ENCODE measurements at regions not wholly inside any gene's neighbourhood (a gene's known extent, or its start where the extent isn't known, plus 50 kb on each side); places are given as distances from the start of the nearest gene placed in this dataset.

DNA sequence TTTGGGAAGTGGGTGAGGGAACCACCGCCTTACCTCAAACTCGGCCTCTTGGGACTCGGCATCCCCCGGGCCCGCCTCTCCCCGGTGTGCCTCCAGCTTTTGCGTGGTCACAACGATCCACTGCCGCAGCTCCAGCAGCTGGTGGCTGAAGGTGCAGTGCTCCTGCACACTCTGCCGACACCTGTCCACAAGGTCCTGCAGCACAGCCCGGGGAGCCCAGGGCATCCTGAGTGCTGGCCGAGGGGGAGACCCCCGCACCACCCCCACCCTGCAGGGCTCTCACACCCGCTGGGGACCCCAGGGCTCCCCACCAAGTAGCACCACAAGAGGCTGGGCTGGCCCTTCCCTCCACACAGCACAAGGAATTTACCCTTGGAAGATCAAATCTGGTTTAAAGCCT lies 76.6 kb downstream of the SYNE3 start:
- Histone ChIP-seq H3K36me3 (ENCODE audit: insufficient read depth, low read length) (peaks cover 74% of the 10 kb centered on the region), H3K4me3 (ENCODE audit: low read length) (no peak overlapping the region), H3K4me1 (ENCODE audit: insufficient read depth, low read length) (peaks cover 8% of the 10 kb centered on the region), H3K27ac (ENCODE audit: low read depth in 1 of 2, low read length in 2 of 2) (no peak overlapping the region), H3K27me3 (ENCODE audit: control insufficient read depth in 1 of 2, insufficient read depth in 2 of 2, low read length in 2 of 2) (no peaks in the 10 kb centered on the region), H3K9me3 (ENCODE audit: control insufficient read depth in 1 of 2, insufficient read depth in 1 of 2, low read length in 2 of 2) (no peaks in the 10 kb centered on the region)
- Mint-ChIP-seq H3K9me3 (no peaks in the 10 kb centered on the region), H3K27ac (no peak overlapping the region), H3K4me1 (ENCODE audit: low read depth) (peaks cover 14% of the 10 kb centered on the region), H3K27me3 (no peaks in the 10 kb centered on the region), H3K36me3 (ENCODE audit: low read depth) (peaks cover 77% of the 10 kb centered on the region), H3K4me3 (no peak overlapping the region)
- no peak for ATAC-seq (ENCODE audit: poor library complexity)
- no peak for DNase-seq
- POLR2A ChIA-PET: no interaction called here
- TF ChIP-seq, protein P1, sequence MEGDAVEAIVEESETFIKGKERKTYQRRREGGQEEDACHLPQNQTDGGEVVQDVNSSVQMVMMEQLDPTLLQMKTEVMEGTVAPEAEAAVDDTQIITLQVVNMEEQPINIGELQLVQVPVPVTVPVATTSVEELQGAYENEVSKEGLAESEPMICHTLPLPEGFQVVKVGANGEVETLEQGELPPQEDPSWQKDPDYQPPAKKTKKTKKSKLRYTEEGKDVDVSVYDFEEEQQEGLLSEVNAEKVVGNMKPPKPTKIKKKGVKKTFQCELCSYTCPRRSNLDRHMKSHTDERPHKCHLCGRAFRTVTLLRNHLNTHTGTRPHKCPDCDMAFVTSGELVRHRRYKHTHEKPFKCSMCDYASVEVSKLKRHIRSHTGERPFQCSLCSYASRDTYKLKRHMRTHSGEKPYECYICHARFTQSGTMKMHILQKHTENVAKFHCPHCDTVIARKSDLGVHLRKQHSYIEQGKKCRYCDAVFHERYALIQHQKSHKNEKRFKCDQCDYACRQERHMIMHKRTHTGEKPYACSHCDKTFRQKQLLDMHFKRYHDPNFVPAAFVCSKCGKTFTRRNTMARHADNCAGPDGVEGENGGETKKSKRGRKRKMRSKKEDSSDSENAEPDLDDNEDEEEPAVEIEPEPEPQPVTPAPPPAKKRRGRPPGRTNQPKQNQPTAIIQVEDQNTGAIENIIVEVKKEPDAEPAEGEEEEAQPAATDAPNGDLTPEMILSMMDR (IDR thresholded peaks at IDR 0.05): no peak
- intact Hi-C loops (cut with DNase I, micrococcal nuclease): loop anchor here in 1 of 2 experiments (5.0 kb wide), 1 partner anchor 242 kb away; no protein-coding TSS in a partner anchor
- CTCF ChIA-PET: no interaction called here

DNA sequence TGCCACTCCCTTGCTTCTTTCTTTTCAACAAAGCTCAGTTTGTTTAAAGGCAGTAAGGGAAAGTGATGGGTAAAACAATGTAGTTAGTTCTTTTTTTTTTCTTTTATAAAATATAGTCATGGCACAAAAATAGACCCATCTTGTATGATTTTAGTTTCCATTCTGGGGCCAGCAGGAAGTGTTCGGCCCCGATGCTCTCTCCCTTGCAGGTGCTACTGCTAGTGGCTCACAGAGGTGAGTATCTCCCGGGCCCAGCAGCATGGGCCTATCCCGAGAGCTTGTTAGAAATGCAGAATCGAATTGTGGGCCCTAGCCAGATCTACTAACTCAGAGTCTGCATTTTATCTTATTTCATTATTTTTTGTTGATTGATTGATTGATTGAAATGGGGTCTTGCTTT lies 78.7 kb downstream of the SYNE3 start:
- DNase-seq (no peak), ATAC-seq (ENCODE audit: poor library complexity) (no peak)
- Histone ChIP-seq H3K4me3 (ENCODE audit: low read length) (no peak overlapping the region), H3K4me1 (ENCODE audit: insufficient read depth, low read length) (peaks cover 5% of the 10 kb centered on the region), H3K27ac (ENCODE audit: low read depth in 1 of 2, low read length in 2 of 2) (no peak overlapping the region), H3K9me3 (ENCODE audit: control insufficient read depth in 1 of 2, insufficient read depth in 1 of 2, low read length in 2 of 2) (no peaks in the 10 kb centered on the region), H3K27me3 (ENCODE audit: control insufficient read depth in 1 of 2, insufficient read depth in 2 of 2, low read length in 2 of 2) (no peaks in the 10 kb centered on the region), H3K36me3 (ENCODE audit: insufficient read depth, low read length) (peaks cover 80% of the 10 kb centered on the region)
- Mint-ChIP-seq H3K4me1 (ENCODE audit: low read depth) (peaks cover 5% of the 10 kb centered on the region), H3K27me3 (no peaks in the 10 kb centered on the region), H3K36me3 (ENCODE audit: low read depth) (peaks cover 85% of the 10 kb centered on the region), H3K9me3 (no peaks in the 10 kb centered on the region), H3K4me3 (no peak overlapping the region), H3K27ac (no peak overlapping the region)
- ChIA-PET CTCF (no interaction called here), POLR2A (no interaction called here)
- intact Hi-C loops (cut with DNase I, micrococcal nuclease): no loop called here
- TF ChIP-seq, protein P1 (IDR thresholded peaks at IDR 0.05): no peak

DNA sequence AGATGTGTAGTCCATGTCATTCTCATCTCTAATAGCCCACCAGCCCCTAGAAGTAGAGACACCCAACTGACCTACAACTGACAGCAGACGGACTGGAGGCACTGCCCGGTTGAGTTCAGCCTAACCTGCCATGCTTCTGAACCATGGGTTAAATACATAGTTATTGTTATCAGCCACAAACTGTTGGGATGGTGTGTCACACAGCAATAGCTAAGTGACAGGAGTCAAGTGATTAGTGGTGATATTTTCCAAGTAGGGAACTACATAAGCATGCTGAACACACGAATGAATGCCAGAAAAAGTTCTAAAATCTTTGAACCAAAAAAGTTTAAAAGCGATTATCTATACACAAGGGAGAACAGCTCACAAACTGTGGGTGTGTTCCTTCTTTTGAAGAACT lies 80.1 kb downstream of the SYNE3 start:
- POLR2A ChIA-PET: no interaction called here
- Histone ChIP-seq H3K9me3 (ENCODE audit: control insufficient read depth in 1 of 2, insufficient read depth in 1 of 2, low read length in 2 of 2) (no peaks in the 10 kb centered on the region), H3K27me3 (ENCODE audit: control insufficient read depth in 1 of 2, insufficient read depth in 2 of 2, low read length in 2 of 2) (no peaks in the 10 kb centered on the region), H3K4me1 (ENCODE audit: insufficient read depth, low read length) (no peaks in the 10 kb centered on the region), H3K36me3 (ENCODE audit: insufficient read depth, low read length) (peaks cover 85% of the 10 kb centered on the region), H3K27ac (ENCODE audit: low read depth in 1 of 2, low read length in 2 of 2) (no peak overlapping the region), H3K4me3 (ENCODE audit: low read length) (no peak overlapping the region)
- H3K27ac Mint-ChIP-seq: no peak overlapping the region
- no peak for ATAC-seq (ENCODE audit: poor library complexity)
- no peaks in the 10 kb centered on the region for H3K4me1 Mint-ChIP-seq (ENCODE audit: low read depth)
- peaks cover 86% of the 10 kb centered on the region for H3K36me3 Mint-ChIP-seq (ENCODE audit: low read depth)
- H3K4me3 Mint-ChIP-seq: no peak overlapping the region
- intact Hi-C loops (cut with DNase I, micrococcal nuclease): no loop called here
- H3K9me3 Mint-ChIP-seq: no peaks in the 10 kb centered on the region
- CTCF ChIA-PET: no interaction called here
- no peak for DNase-seq
- no peaks in the 10 kb centered on the region for H3K27me3 Mint-ChIP-seq
- TF ChIP-seq, protein P1 (IDR thresholded peaks at IDR 0.05): no peak

All from CD4-positive, alpha-beta T cell (primary cell).